HepG2 (cell line): ENCODE measurements at regions not wholly inside any gene's neighbourhood (a gene's known extent, or its start where the extent isn't known, plus 50 kb on each side); places are given as distances from the start of the nearest gene placed in this dataset.
A peak's percentile ranks its signal among the peaks of the same experiment; 100 is the strongest.
"Not testable (repeated sequence)": the region's sequence is repeated elsewhere in the genome, so short reads cannot be mapped to it uniquely, and the experiment has no call there.

Experiments used
- ATAC-seq: fragments of 200-7000 bp; cut with Tn5 transposase; 3 replicates; pipeline ENCODE4 v1.9.1; 2020; ENCODE audit warnings: mild to moderate bottlenecking, moderate library complexity
- BruUV-seq: library from RNA; stranded (reverse); fragments of 400-500 nt; replicated peaks from 2 replicates; lab custom pipeline; 2021; lab: Mats Ljungman, UMichigan
- CTCF ChIA-PET: fragments of 300-600 bp; formaldehyde crosslinking; extraction: SDS; loops from one replicate; lab custom pipeline; 2021; ENCODE audit warnings: low total read pairs, inconsistent platforms, low intra/inter-chr PET ratio; lab: Yijun Ruan, JAX
- POLR2A ChIA-PET: fragments of 350-600 bp; sonication (Branson Sonifier 250); formaldehyde crosslinking; loops from one replicate; lab custom pipeline; 2020; ENCODE audit warnings: antibody characterized with exemption, inconsistent platforms; lab: Yijun Ruan, JAX
- DNase-seq: peaks from one replicate; pipeline ENCODE4 v3.0.0-alpha.2; 2015; ENCODE audit warnings: low spot score
- FAIRE-seq: peaks from 3 replicates; lab custom pipeline; 2011; peaks lifted over from hg19 to GRCh38; lab: Jason Lieb, UNC
- H2AFZ ChIP-seq: one replicate; pipeline ENCODE4 v1.6.1; 2011; ENCODE audit warnings: low read length, inconsistent platforms
- H3K27ac ChIP-seq: fragments of 300-600 bp; 3 replicates; pipeline ENCODE4 v1.8.0; 2011; ENCODE audit warnings: mixed run types, mild to moderate bottlenecking, mixed read lengths, low read length, inconsistent platforms; ENCODE audit not compliant: insufficient read depth; ENCODE audit errors: extremely low read length
- H3K27me3 ChIP-seq, 2 experiments: fragments of 200-600 bp in 1 of 2; 2 replicates in 1 of 2; 3 replicates in 1 of 2; pipeline versions ENCODE4 v1.6.0 to v1.8.0; 2011; ENCODE audit warnings: low read length in 2 of 2, mild to moderate bottlenecking in 2 of 2, moderate library complexity in 2 of 2, inconsistent platforms in 1 of 2; ENCODE audit not compliant: insufficient read depth in 2 of 2, control insufficient read depth in 1 of 2
- H3K36me3 ChIP-seq, 2 experiments: fragments of 200-600 bp in 1 of 2; replicated peaks in 1 of 2; 2 replicates in 1 of 2; 3 replicates in 1 of 2; pipeline versions ENCODE4 v1.5.1 to v1.8.0; 2011; ENCODE audit warnings: low read length in 2 of 2, inconsistent platforms in 1 of 2; ENCODE audit not compliant: insufficient read depth in 2 of 2, control insufficient read depth in 1 of 2
- H3K4me1 ChIP-seq: 2 replicates; pipeline ENCODE4 v1.5.1; 2012; ENCODE audit warnings: low read length, inconsistent platforms; ENCODE audit not compliant: insufficient read depth
- H3K4me2 ChIP-seq: 2 replicates; pipeline ENCODE4 v1.6.0; 2011; ENCODE audit warnings: low read depth, low read length, inconsistent platforms
- H3K4me3 ChIP-seq, 3 experiments: fragments of 200-600 bp in 1 of 3; sonication (generic), shearing (Covaris generic) in 1 of 3; replicated peaks in 1 of 3; 2 replicates each; pipeline ENCODE4 v1.5.1; 2011 to 2016; ENCODE audit warnings: low read length in 3 of 3, inconsistent platforms in 2 of 3, low read depth in 2 of 3, mild to moderate bottlenecking in 2 of 3, control low read depth in 1 of 3, mixed read lengths in 1 of 3; ENCODE audit not compliant: insufficient read depth in 1 of 3
- H3K79me2 ChIP-seq: one replicate; pipeline ENCODE4 v1.6.1; 2011; ENCODE audit warnings: low read length, inconsistent platforms; ENCODE audit not compliant: insufficient read depth
- H3K9ac ChIP-seq: 2 replicates; pipeline ENCODE4 v1.6.0; 2011; ENCODE audit warnings: mild to moderate bottlenecking, low read depth, low read length, inconsistent platforms; ENCODE audit not compliant: insufficient read depth
- H3K9me3 ChIP-seq: 2 replicates; pipeline ENCODE4 v1.5.1; 2012; ENCODE audit warnings: mild to moderate bottlenecking, low read length
- H4K20me1 ChIP-seq: 2 replicates; pipeline ENCODE4 v1.6.0; 2011; ENCODE audit warnings: inconsistent platforms, mild to moderate bottlenecking, low read length, moderate library complexity; ENCODE audit not compliant: insufficient read depth
- ARID5B ChIP-seq: IDR thresholded peaks from 2 replicates; pipeline ENCODE4 v1.4.0; 2020; ENCODE audit warnings: mild to moderate bottlenecking, missing genetic modification reagents
- CBX1 ChIP-seq: IDR thresholded peaks from one replicate; pipeline ENCODE4 v1.6.1; 2016; ENCODE audit warnings: antibody characterized with exemption, low read depth
- FOXA1 ChIP-seq, 2 experiments: fragments of 450-650 bp in 1 of 2; sonication (generic) in 1 of 2; formaldehyde crosslinking in 1 of 2; IDR thresholded peaks; 2 replicates each; pipeline versions ENCODE4 v1.4.0 to v1.6.1; 2016 to 2020; ENCODE audit warnings: missing genetic modification reagents in 1 of 2
- NFE2L2 ChIP-seq: fragments of 150-350 bp; IDR thresholded peaks from 2 replicates; pipeline ENCODE4 v1.6.1; 2014; ENCODE audit warnings: low read length
- SOX13 ChIP-seq, 3 experiments: fragments of 450-650 bp in 1 of 3; sonication (generic) in 1 of 3; formaldehyde crosslinking in 1 of 3; IDR thresholded peaks in 2 of 3; conservative IDR thresholded peaks in 1 of 3; 2 replicates each; pipeline versions ENCODE4 v1.5.0 to v1.6.1; 2016 to 2020; ENCODE audit warnings: antibody characterized with exemption in 1 of 3, mild to moderate bottlenecking in 1 of 3, missing compliant biosample characterization in 1 of 3, missing genetic modification reagents in 1 of 3, moderate library complexity in 1 of 3
- ZBTB46 ChIP-seq: sonication (generic); formaldehyde crosslinking; IDR thresholded peaks from 2 replicates; pipeline ENCODE4 v1.4.0; 2020; ENCODE audit warnings: mild to moderate bottlenecking, missing genetic modification reagents, borderline replicate concordance
- ZNF281 ChIP-seq: sonication (generic); formaldehyde crosslinking; IDR thresholded peaks from 2 replicates; pipeline ENCODE4 v1.4.0; 2020; ENCODE audit warnings: missing genetic modification reagents, borderline replicate concordance
- ZNF34 ChIP-seq: sonication (generic); formaldehyde crosslinking; IDR thresholded peaks from 2 replicates; pipeline ENCODE4 v1.4.0; 2020; ENCODE audit warnings: mild to moderate bottlenecking, missing genetic modification reagents, borderline replicate concordance
- ZNF780A ChIP-seq: sonication (generic); formaldehyde crosslinking; IDR thresholded peaks from 2 replicates; pipeline ENCODE4 v1.8.0; 2022; ENCODE audit warnings: mild to moderate bottlenecking, missing genetic modification reagents, moderate library complexity
- WGBS: methylation state at CpG from one replicate; pipeline ENCODE4 v1.1.6; 2017; ENCODE audit warnings: low lambda C conversion rate; 5-methylcytosine and 5-hydroxymethylcytosine counted together
- in situ Hi-C: cut with HindIII; loops from 2 replicates; pipeline ENCODE4 v1.10.0; 2017; ENCODE audit warnings: low pct_unique_long_range_greater_than_20kb; ENCODE audit not compliant: extremely low pct_ligation_motif_present
- intact Hi-C: fragments of 100-400 bp; cut with micrococcal nuclease; formaldehyde crosslinking; loops from one replicate; pipeline ENCODE4 v1.10.0; 2022; ENCODE audit not compliant: unreplicated experiment

- no peak for TF ChIP-seq ZBTB46
- TF ChIP-seq ZNF34 (CRISPR knock-in tag), result no peak
- no peak for TF ChIP-seq NFE2L2
- no peak for TF ChIP-seq ARID5B (CRISPR knock-in tag)
- no peak for TF ChIP-seq ZNF780A (CRISPR knock-in tag)
- TF ChIP-seq CBX1, result no peak
Observed at GRCh38 chr7:119096683-119097082, 872.2 kb downstream of the ANKRD7 start (continued).

GRCh38 chr7:119100611-119101258, 876.2 kb downstream of the ANKRD7 start:
- FAIRE-seq; H2AFZ ChIP-seq; POLR2A ChIA-PET; H3K4me2 ChIP-seq; H3K36me3 ChIP-seq; CTCF ChIA-PET; H3K79me2 ChIP-seq; H4K20me1 ChIP-seq; in situ Hi-C loops; H3K27me3 ChIP-seq; intact Hi-C loops; ATAC-seq; H3K9ac ChIP-seq; H3K27ac ChIP-seq; H3K4me3 ChIP-seq; BruUV-seq; TF ChIP-seq SOX13, FOXA1 (IDR thresholded peaks at IDR 0.05): not testable (repeated sequence)
- peaks cover 13% of the 10 kb centered on the region for H3K9me3 ChIP-seq
- peaks cover 12% of the 10 kb centered on the region for H3K4me1 ChIP-seq
- 12% methylated on average over 4 of the region's 4 CpGs for WGBS
- peak; percentile 18 for DNase-seq
- TF ChIP-seq ZNF281 (CRISPR knock-in tag) (peak; percentile 41; the same call in 1 of the 2 replicates), SOX13 (CRISPR knock-in tag; conservative IDR thresholded peaks at IDR 0.05 in 1 of 2, IDR thresholded peaks at IDR 0.05 in 1 of 2) (peak in 1 of 2 experiments; percentile 73; a peak in 2 of 4 replicates), FOXA1 (CRISPR knock-in tag; IDR thresholded peaks at IDR 0.05) (peak; percentile 35; the same call in 1 of the 2 replicates)
